ENCODE measurements at regions not wholly inside any gene's neighbourhood (a gene's known extent, or its start where the extent isn't known, plus 50 kb on each side); places are given as distances from the start of the nearest gene placed in this dataset.

- no peak overlapping the region for H3K27ac Mint-ChIP-seq
- peaks cover 20% of the 10 kb centered on the region for H3K27me3 Mint-ChIP-seq (ENCODE audit: low read depth)
- TF ChIP-seq, protein P1, sequence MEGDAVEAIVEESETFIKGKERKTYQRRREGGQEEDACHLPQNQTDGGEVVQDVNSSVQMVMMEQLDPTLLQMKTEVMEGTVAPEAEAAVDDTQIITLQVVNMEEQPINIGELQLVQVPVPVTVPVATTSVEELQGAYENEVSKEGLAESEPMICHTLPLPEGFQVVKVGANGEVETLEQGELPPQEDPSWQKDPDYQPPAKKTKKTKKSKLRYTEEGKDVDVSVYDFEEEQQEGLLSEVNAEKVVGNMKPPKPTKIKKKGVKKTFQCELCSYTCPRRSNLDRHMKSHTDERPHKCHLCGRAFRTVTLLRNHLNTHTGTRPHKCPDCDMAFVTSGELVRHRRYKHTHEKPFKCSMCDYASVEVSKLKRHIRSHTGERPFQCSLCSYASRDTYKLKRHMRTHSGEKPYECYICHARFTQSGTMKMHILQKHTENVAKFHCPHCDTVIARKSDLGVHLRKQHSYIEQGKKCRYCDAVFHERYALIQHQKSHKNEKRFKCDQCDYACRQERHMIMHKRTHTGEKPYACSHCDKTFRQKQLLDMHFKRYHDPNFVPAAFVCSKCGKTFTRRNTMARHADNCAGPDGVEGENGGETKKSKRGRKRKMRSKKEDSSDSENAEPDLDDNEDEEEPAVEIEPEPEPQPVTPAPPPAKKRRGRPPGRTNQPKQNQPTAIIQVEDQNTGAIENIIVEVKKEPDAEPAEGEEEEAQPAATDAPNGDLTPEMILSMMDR (IDR thresholded peaks at IDR 0.05; ENCODE audit: unreplicated experiment): no peak
- DNase-seq (ENCODE audit: low spot score in 2 of 2, unreplicated experiment in 2 of 2): no peak
- H3K4me1 Mint-ChIP-seq: no peaks in the 10 kb centered on the region
- no peak overlapping the region for H3K4me3 Mint-ChIP-seq
- no peaks in the 10 kb centered on the region for H3K9me3 Mint-ChIP-seq
- no peaks in the 10 kb centered on the region for H3K36me3 Mint-ChIP-seq
Measured at GRCh38 chr10:62502995-62503613, 128.9 kb downstream of the ZNF365 start.

GRCh38 chr10:62503872-62504271 lies 129.7 kb downstream of the ZNF365 start:
- Mint-ChIP-seq H3K4me1 (no peaks in the 10 kb centered on the region), H3K27ac (no peak overlapping the region), H3K36me3 (no peaks in the 10 kb centered on the region)

GRCh38 chr10:62506371-62506770 lies 132.2 kb downstream of the ZNF365 start:
- Mint-ChIP-seq H3K27me3 (ENCODE audit: low read depth) (peaks cover 5% of the 10 kb centered on the region), H3K9me3 (no peaks in the 10 kb centered on the region), H3K27ac (no peak overlapping the region), H3K4me3 (no peak overlapping the region), H3K36me3 (no peaks in the 10 kb centered on the region), H3K4me1 (no peaks in the 10 kb centered on the region)
- DNase-seq (ENCODE audit: low spot score in 2 of 2, unreplicated experiment in 2 of 2): no peak
- TF ChIP-seq, protein P1 (IDR thresholded peaks at IDR 0.05; ENCODE audit: unreplicated experiment): no peak

More at GRCh38 chr10:62503872-62504271, 129.7 kb downstream of the ZNF365 start:
- no peaks in the 10 kb centered on the region for H3K9me3 Mint-ChIP-seq
- TF ChIP-seq, protein P1 (IDR thresholded peaks at IDR 0.05; ENCODE audit: unreplicated experiment): no peak
- H3K27me3 Mint-ChIP-seq (ENCODE audit: low read depth): peaks cover 16% of the 10 kb centered on the region
- no peak for DNase-seq (ENCODE audit: low spot score in 2 of 2, unreplicated experiment in 2 of 2)
- H3K4me3 Mint-ChIP-seq: no peak overlapping the region

GRCh38 chr10:62511238-62511637 lies 137.1 kb downstream of the ZNF365 start:
- TF ChIP-seq, protein P1 (IDR thresholded peaks at IDR 0.05; ENCODE audit: unreplicated experiment): no peak
- Mint-ChIP-seq H3K36me3 (no peaks in the 10 kb centered on the region), H3K27me3 (ENCODE audit: low read depth) (peaks cover 18% of the 10 kb centered on the region), H3K27ac (no peak overlapping the region), H3K4me3 (no peak overlapping the region), H3K9me3 (no peaks in the 10 kb centered on the region), H3K4me1 (no peaks in the 10 kb centered on the region)
- DNase-seq (ENCODE audit: low spot score in 2 of 2, unreplicated experiment in 2 of 2): no peak

GRCh38 chr10:62511656-62512055 lies 137.5 kb downstream of the ZNF365 start:
- no peak overlapping the region for H3K4me3 Mint-ChIP-seq
- no peak overlapping the region for H3K27ac Mint-ChIP-seq
- no peaks in the 10 kb centered on the region for H3K4me1 Mint-ChIP-seq

More at GRCh38 chr10:62511656-62512055, 137.5 kb downstream of the ZNF365 start:
- Mint-ChIP-seq H3K27me3 (ENCODE audit: low read depth) (peaks cover 20% of the 10 kb centered on the region), H3K36me3 (no peaks in the 10 kb centered on the region), H3K9me3 (no peaks in the 10 kb centered on the region)
- TF ChIP-seq, protein P1 (IDR thresholded peaks at IDR 0.05; ENCODE audit: unreplicated experiment): no peak
- DNase-seq (ENCODE audit: low spot score in 2 of 2, unreplicated experiment in 2 of 2): no peak

Measured in mesothelial cell of epicardium (in vitro differentiated cells).